SK-N-SH (cell line): ENCODE measurements at regions not wholly inside any gene's neighbourhood (a gene's known extent, or its start where the extent isn't known, plus 50 kb on each side); places are given as distances from the start of the nearest gene placed in this dataset.

Source experiments
- CTCF ChIA-PET: fragments of 300-600, 350-600 bp; formaldehyde crosslinking; extraction: SDS; loops from one replicate; lab custom pipeline; 2021; lab: Yijun Ruan, JAX
- POLR2A ChIA-PET: fragments of 350-600 bp; sonication (Branson Sonifier 250); formaldehyde crosslinking; extraction: SDS; loops from one replicate; lab custom pipeline; 2020; ENCODE audit warnings: antibody characterized with exemption, inconsistent platforms; lab: Yijun Ruan, JAX
- DNase-seq: peaks from one replicate; pipeline ENCODE4 v3.0.0; 2012
- H2AFZ ChIP-seq: fragments of 200-600 bp; sonication (generic); 2 replicates; pipeline ENCODE4 v1.8.1; 2016; ENCODE audit warnings: antibody characterized with exemption, mild to moderate bottlenecking, low read depth
- H3F3A ChIP-seq: fragments of 200-600 bp; sonication (generic); replicated peaks from 2 replicates; pipeline ENCODE3; 2016; ENCODE audit warnings: antibody characterized with exemption, mild to moderate bottlenecking; ENCODE audit not compliant: insufficient read depth
- H3K27ac ChIP-seq, 2 experiments: fragments of 200-500 bp in 1 of 2; fragments of 200-600 bp in 1 of 2; sonication (Bioruptor generic) in 1 of 2; sonication (generic), shearing (Covaris generic) in 1 of 2; 2 replicates each; pipeline versions ENCODE4 v1.5.1 to v1.6.1; 2014 to 2016; ENCODE audit warnings: low read depth in 2 of 2, inconsistent platforms in 1 of 2, low read length in 1 of 2, mild to moderate bottlenecking in 1 of 2, mixed read lengths in 1 of 2
- H3K27me3 ChIP-seq: fragments of 200-600 bp; sonication (generic), shearing (Covaris generic); 2 replicates; pipeline ENCODE4 v1.6.1; 2016; ENCODE audit warnings: mixed run types; ENCODE audit not compliant: insufficient read depth
- H3K36me3 ChIP-seq, 2 experiments: fragments of 200-500 bp in 1 of 2; fragments of 200-600 bp in 1 of 2; sonication (Bioruptor generic) in 1 of 2; sonication (generic) in 1 of 2; replicated peaks in 1 of 2; 2 replicates each; pipeline versions ENCODE3 to v1.5.1; 2014 to 2016; ENCODE audit warnings: low read length in 1 of 2, mild to moderate bottlenecking in 1 of 2; ENCODE audit not compliant: insufficient read depth in 2 of 2, control insufficient read depth in 1 of 2
- H3K4me1 ChIP-seq, 2 experiments: fragments of 200-500 bp in 1 of 2; fragments of 200-600 bp in 1 of 2; sonication (Bioruptor generic) in 1 of 2; sonication (generic), shearing (Covaris generic) in 1 of 2; 2 replicates each; pipeline versions ENCODE4 v1.5.1 to v1.6.1; 2014 to 2016; ENCODE audit warnings: low read depth in 1 of 2, low read length in 1 of 2, mixed run types in 1 of 2; ENCODE audit not compliant: insufficient read depth in 2 of 2, control insufficient read depth in 1 of 2
- H3K4me2 ChIP-seq: fragments of 200-600 bp; sonication (generic), shearing (Covaris generic); 2 replicates; pipeline ENCODE4 v1.6.1; 2017; ENCODE audit warnings: mixed run types
- H3K4me3 ChIP-seq, 2 experiments: fragments of 200-500 bp in 1 of 2; fragments of 200-600 bp in 1 of 2; sonication (Bioruptor generic) in 1 of 2; sonication (generic), shearing (Covaris generic) in 1 of 2; 2 replicates each; pipeline versions ENCODE4 v1.5.1 to v1.8.1; 2014 to 2016; ENCODE audit warnings: low read depth in 2 of 2, inconsistent platforms in 1 of 2, low read length in 1 of 2, mild to moderate bottlenecking in 1 of 2, mixed read lengths in 1 of 2, moderate library complexity in 1 of 2
- H3K79me2 ChIP-seq: fragments of 200-600 bp; sonication (generic); 2 replicates; pipeline ENCODE4 v1.8.1; 2017; ENCODE audit warnings: mild to moderate bottlenecking; ENCODE audit not compliant: insufficient read depth
- H3K9ac ChIP-seq: fragments of 200-600 bp; sonication (generic); 2 replicates; pipeline ENCODE4 v1.6.1; 2017; ENCODE audit warnings: mixed run types
- H3K9me2 ChIP-seq: fragments of 200-600 bp; sonication (generic); 2 replicates; pipeline ENCODE4 v1.6.1; 2017; ENCODE audit warnings: mixed run types
- H3K9me3 ChIP-seq: fragments of 200-600 bp; sonication (generic); 2 replicates; pipeline ENCODE4 v1.6.1; 2017; ENCODE audit warnings: mixed run types, mild to moderate bottlenecking, moderate library complexity
- H4K20me1 ChIP-seq: fragments of 200-600 bp; sonication (generic); 2 replicates; pipeline ENCODE4 v1.6.1; 2017; ENCODE audit warnings: mild to moderate bottlenecking, mixed run types; ENCODE audit not compliant: insufficient read depth
- ELF1 ChIP-seq: IDR thresholded peaks from 2 replicates; pipeline ENCODE4 v1.4.0; 2012
- FOXJ3 ChIP-seq: sonication (generic); formaldehyde crosslinking; IDR thresholded peaks from 2 replicates; pipeline ENCODE4 v1.5.1; 2020; ENCODE audit warnings: mild to moderate bottlenecking, missing genetic modification reagents
- GABPA ChIP-seq: IDR thresholded peaks from 2 replicates; pipeline ENCODE4 v1.4.0; 2012; ENCODE audit warnings: low read depth, mild to moderate bottlenecking
- JUND ChIP-seq: IDR thresholded peaks from 2 replicates; pipeline ENCODE4 v1.4.0; 2012
- MXI1 ChIP-seq: IDR thresholded peaks from 2 replicates; pipeline ENCODE4 v1.6.1; 2012; ENCODE audit warnings: mild to moderate bottlenecking, low read depth, low read length, improper control_type of control experiment
- PBX3 ChIP-seq: IDR thresholded peaks from 2 replicates; pipeline ENCODE4; 2012
- POLR2AphosphoS5 ChIP-seq: IDR thresholded peaks from 2 replicates; pipeline ENCODE4 v1.6.1; 2012; ENCODE audit warnings: low read depth, low read length
- RCOR1 ChIP-seq: fragments of 150-350 bp; IDR thresholded peaks from 2 replicates; pipeline ENCODE4 v1.6.1; 2017; ENCODE audit warnings: antibody characterized with exemption, low read length
- SIN3A ChIP-seq: IDR thresholded peaks from 2 replicates; pipeline ENCODE4 v1.6.1; 2012; ENCODE audit warnings: low read depth, mild to moderate bottlenecking, low read length, moderate library complexity, borderline replicate concordance
- USF1 ChIP-seq: IDR thresholded peaks from 2 replicates; pipeline ENCODE4 v1.4.0; 2012; ENCODE audit warnings: low read depth, borderline replicate concordance
- USF2 ChIP-seq: fragments of 150-350 bp; IDR thresholded peaks from 2 replicates; pipeline ENCODE4 v1.6.1; 2017; ENCODE audit warnings: antibody characterized with exemption, low read length, low read depth, borderline replicate concordance
- YY1 ChIP-seq: IDR thresholded peaks from 2 replicates; pipeline ENCODE4 v1.4.0; 2012; ENCODE audit warnings: low read depth, mild to moderate bottlenecking
- WGBS: methylation state at CpG from one replicate; pipeline ENCODE4 v1.1.6; 2017; ENCODE audit warnings: low lambda C conversion rate; 5-methylcytosine and 5-hydroxymethylcytosine counted together

GRCh38 chr5:126188804-126189203 is 234.4 kb upstream of the GRAMD2B start:
- POLR2A ChIA-PET = no interaction called here
- no peak for DNase-seq
- Histone ChIP-seq H2AFZ (no peak overlapping the region), H3K9me2 (no peaks in the 10 kb centered on the region), H3K4me2 (no peak overlapping the region), H3K9me3 (no peaks in the 10 kb centered on the region), H3K36me3 (no peaks in the 10 kb centered on the region), H3K4me1 (no peaks in the 10 kb centered on the region), H3K4me3 (no peak overlapping the region), H3K9ac (no peak overlapping the region), H3F3A (no peaks in the 10 kb centered on the region), H3K27ac (no peak overlapping the region), H3K79me2 (no peaks in the 10 kb centered on the region), H4K20me1 (no peaks in the 10 kb centered on the region), H3K27me3 (no peaks in the 10 kb centered on the region)
- WGBS = 66% methylated on average over 2 of the region's 2 CpGs
- TF ChIP-seq RCOR1 = no peak
- TF ChIP-seq POLR2AphosphoS5 = no peak
- no peak for TF ChIP-seq SIN3A
- no peak for TF ChIP-seq MXI1
- no peak for TF ChIP-seq USF1
- no peak for TF ChIP-seq ELF1
- no peak for TF ChIP-seq USF2
- TF ChIP-seq JUND = no peak
- no peak for TF ChIP-seq FOXJ3
- CTCF ChIA-PET = interaction anchor here (1.0 to 1.6 kb wide), 2 partner anchors 8 to 69 kb away, joined by 3 read pairs; no protein-coding TSS in a partner anchor

- DNase-seq = no peak
- no peak overlapping the region for H3K4me2 ChIP-seq
- 57% methylated on average over 5 of the region's 5 CpGs for WGBS
- no peaks in the 10 kb centered on the region for H3K9me3 ChIP-seq
- H3K27me3 ChIP-seq = no peaks in the 10 kb centered on the region
- TF ChIP-seq PBX3 (no peak), FOXJ3 (no peak), YY1 (no peak), GABPA (no peak), MXI1 (no peak)
- POLR2A ChIA-PET = no interaction called here
- H3K36me3 ChIP-seq = no peaks in the 10 kb centered on the region
- CTCF ChIA-PET = interaction anchor here (1.0 to 1.6 kb wide), 2 partner anchors 8 to 70 kb away, joined by 3 read pairs; no protein-coding TSS in a partner anchor
- no peaks in the 10 kb centered on the region for H3K79me2 ChIP-seq
- H4K20me1 ChIP-seq = no peaks in the 10 kb centered on the region
- no peaks in the 10 kb centered on the region for H3K4me1 ChIP-seq
- no peaks in the 10 kb centered on the region for H3F3A ChIP-seq
- no peak overlapping the region for H2AFZ ChIP-seq
- H3K9me2 ChIP-seq = no peaks in the 10 kb centered on the region
- no peak overlapping the region for H3K27ac ChIP-seq
- H3K4me3 ChIP-seq = no peak overlapping the region
- H3K9ac ChIP-seq = no peak overlapping the region
Measured at GRCh38 chr5:126189231-126189630, 234.0 kb upstream of the GRAMD2B start.
